ENCODE measurements at regions not wholly inside any gene's neighbourhood (a gene's known extent, or its start where the extent isn't known, plus 50 kb on each side); places are given as distances from the start of the nearest gene placed in this dataset.
A peak's percentile ranks its signal among the peaks of the same experiment; 100 is the strongest.

DNA sequence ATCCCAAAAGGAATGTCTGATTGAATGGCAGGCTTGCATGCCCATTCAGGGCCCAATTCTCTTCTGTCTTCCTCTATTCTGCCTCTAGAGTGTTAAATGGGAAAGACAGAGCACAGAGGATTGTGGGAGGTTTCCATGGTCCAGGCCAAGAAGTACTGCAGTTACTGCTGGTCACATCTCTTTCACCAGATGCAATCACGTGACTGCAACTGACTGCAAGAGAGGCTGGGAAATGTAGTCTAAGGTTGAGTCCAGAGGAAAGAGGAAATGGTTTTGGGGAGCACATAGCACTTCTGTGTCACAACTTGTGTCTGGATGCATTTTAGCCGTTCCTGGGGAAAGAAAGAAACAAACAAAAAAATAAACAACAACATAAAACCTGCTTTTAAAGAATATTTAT, 336.4 kb upstream of the BTBD3 start:
- DNase-seq (ENCODE audit: low read depth), result no peak

GRCh38 chr20:11582060-11582459, 335.6 kb upstream of the BTBD3 start:
- no peak for DNase-seq (ENCODE audit: low read depth)

DNA sequence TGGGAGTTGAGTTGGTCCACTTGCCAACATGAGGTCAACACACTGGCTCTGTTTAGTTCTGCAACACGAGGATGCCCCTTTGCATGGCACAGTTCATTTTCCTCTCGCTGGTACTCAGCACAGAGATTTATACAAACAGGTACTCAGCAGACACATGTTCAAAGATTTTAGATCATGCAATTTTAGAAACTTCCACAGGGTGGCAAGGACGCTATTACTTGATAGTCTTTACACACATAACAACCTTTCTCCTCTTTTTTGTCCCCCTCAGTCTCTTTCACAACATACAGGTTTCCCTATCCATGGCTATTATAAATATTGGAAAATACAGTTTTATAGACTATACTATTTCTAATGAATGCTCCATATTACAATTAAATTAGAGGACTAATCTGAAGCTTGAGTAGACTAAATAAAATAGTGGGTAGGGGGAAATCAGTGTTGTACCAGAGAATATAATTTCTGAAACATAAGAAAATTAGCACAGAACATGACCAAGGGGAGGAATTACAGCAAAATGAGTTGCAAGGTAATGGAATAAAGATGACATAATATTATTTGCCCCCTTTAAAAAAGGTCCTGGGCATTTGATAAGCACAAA, 331.8 kb upstream of the BTBD3 start:
- DNase-seq (ENCODE audit: low read depth), result peak; percentile 3

DNA sequence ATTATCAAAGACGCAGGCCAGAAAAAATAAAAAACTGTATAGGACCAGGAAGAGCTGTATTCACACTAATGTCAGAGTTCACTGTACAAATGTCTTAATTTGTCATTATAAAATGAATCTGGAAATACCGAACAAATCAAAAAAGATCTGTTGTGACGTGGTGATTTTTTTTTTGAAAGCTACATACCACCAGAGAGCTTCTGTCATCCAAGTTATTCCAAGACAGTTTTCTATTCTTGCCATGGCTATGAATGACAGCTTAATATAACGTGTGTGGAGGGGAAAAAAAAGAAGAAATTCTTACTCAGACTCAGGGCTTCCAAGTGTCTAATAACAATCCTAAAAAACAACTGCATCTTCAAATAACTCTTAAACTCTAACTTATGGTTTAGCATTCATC, 328.8 kb upstream of the BTBD3 start:
- no peak for DNase-seq (ENCODE audit: low read depth)

GRCh38 chr20:11591965-11592364, 325.7 kb upstream of the BTBD3 start:
- no peak for DNase-seq (ENCODE audit: low read depth)

- DNase-seq (ENCODE audit: low read depth), result no peak
These were observed 313.4 kb upstream of the BTBD3 start for GRCh38 chr20:11604339-11604738.

DNA sequence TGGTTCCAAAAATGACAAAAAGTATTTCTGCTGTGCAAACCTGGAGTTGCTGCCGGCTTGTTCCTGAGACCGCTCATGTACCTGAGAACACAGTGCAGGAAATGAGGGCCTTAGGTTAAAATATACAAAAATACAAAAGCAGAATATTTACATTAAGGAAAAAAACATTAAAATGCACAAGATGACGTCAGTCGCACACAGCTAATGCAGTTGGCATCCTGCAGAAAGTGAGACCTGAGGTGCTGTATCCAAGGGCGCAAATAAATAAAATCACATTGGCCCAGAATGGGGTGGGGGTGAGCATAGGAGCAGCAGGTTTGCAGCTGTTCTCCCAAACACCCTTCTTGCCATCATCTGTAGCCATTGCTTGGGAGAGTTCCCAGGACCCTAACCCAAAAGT, 310.6 kb upstream of the BTBD3 start:
- DNase-seq (ENCODE audit: low read depth), result no peak

DNA sequence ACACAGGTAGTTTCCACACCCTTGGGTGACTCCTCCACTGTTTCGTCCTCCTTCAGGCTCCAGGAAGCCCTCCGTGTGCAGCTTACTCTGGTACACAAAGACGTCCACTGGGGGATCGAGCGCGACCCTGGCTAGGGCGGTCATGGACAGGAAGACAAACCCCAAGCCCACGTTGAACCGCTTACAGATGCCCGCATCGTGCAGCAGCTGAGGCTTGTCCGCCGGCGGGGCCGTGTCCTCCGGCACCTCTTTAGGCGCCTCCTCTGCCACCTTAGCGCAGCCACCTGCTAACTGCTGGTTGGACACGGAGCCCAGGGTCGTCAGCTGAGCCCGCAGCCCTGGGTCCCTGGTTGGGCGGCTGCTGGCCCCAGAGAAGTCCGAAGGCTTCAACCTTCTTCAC, 309.0 kb upstream of the BTBD3 start:
- DNase-seq (ENCODE audit: low read depth), result no peak

GRCh38 chr20:11624704-11625103, 293.0 kb upstream of the BTBD3 start:
- no peak for DNase-seq (ENCODE audit: low read depth)

DNA sequence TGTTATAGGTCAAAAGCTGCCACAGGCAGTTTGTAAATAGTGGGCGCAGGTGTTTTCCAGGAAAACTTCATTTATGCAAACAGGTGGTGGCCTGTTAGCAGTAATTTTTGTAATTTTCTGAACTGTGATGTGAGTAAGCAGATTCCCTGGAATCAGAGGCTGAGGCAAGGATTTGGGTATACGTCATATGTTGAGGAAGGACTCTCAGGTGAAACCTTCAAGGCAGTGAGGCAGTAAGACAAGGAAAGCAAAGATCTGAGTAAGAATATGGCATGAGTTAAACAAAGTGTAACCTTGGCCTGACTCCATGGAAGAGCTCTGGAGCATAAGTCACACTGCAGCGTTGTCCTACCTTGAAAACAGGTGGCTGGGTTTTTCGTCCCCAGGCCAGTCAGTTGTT, 291.1 kb upstream of the BTBD3 start:
- DNase-seq (ENCODE audit: low read depth), result no peak

- no peak for DNase-seq (ENCODE audit: low read depth)
These were observed 274.8 kb upstream of the BTBD3 start for GRCh38 chr20:11642866-11643265.

DNA sequence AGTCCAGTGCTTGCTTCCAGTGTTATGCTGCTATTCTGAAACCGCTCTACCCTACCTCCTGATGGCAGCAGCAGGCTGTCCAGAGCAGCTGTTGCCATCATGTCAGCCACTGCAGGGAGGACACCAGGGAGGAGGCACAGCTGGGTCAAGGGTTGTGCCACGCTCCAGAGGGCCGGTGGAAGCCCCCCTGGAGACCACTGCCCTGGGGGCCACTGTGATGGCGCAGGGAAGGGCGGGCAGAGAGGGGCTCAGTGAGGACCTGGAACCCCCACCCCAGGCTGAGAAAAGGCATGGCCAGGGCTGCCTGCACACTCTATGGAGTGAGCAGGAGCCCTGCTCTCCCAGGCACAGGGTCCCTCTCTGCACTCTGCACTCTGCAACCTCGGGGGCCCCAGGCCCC, 271.3 kb upstream of the BTBD3 start:
- no peak for DNase-seq (ENCODE audit: low read depth)

- DNase-seq (ENCODE audit: low read depth), result no peak
These were observed 267.1 kb upstream of the BTBD3 start for GRCh38 chr20:11650566-11650965.

DNA sequence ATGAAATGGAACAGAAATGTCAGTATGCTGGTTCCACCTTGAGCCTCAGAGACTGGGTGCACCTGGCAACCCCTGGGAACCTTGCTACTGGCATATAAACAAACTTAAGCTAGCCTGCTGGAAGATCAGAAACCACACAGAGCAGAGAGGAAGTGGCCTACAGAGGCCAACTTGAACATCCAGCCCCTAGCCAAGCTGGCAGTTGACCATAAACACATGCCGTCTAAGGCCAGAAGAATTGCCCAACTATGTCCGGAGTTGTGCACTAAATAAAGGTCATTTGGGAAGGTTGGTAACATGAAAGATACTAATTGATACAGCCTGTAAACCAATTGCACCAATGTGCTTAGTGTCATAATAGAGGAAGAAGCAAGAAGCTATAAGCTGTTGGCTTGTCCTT, 266.6 kb upstream of the BTBD3 start:
- DNase-seq (ENCODE audit: low read depth), result no peak

DNA sequence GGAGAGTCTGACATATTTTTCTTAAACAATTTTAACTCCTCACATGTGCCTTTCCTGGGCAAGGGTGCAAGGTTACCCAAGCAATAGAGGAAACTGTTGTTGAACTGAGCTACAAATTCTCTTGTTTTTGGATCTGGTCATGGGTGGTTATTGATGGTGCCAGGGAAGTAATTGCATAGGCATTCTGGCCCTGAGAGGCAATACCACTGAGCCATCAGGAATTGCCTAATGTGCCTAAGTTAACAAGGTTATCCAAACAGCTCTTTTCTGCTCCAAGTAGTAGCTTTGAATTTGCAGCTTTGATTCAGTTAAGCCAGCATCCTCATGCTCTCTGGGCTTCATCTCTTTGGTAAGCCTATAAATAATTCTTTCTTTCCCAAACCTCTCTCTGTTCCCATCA, 266.0 kb upstream of the BTBD3 start:
- DNase-seq (ENCODE audit: low read depth), result no peak

GRCh38 chr20:11652128-11652527, 265.6 kb upstream of the BTBD3 start:
- DNase-seq (ENCODE audit: low read depth), result no peak

DNA sequence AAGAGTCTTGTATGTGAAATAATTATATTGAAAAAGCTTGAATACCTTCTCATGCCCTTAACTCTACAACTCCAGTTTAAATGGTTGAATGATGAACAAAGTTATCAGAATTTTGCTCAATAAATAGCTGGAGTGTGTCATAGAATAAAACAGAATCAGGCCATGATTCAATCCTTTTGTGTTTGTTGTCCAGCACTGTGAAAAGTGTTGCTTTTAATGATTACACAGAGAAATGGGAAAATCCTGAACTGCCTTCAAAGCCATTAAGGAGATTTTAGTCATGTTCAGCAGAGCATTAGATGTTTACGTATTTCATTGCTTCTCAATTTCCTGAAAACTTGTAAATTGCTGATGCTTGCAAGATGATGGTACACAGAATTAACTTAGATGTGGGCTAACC, 262.9 kb upstream of the BTBD3 start:
- DNase-seq (ENCODE audit: low read depth), result no peak

GRCh38 chr20:11660673-11661072, 257.0 kb upstream of the BTBD3 start:
- no peak for DNase-seq (ENCODE audit: low read depth)

DNA sequence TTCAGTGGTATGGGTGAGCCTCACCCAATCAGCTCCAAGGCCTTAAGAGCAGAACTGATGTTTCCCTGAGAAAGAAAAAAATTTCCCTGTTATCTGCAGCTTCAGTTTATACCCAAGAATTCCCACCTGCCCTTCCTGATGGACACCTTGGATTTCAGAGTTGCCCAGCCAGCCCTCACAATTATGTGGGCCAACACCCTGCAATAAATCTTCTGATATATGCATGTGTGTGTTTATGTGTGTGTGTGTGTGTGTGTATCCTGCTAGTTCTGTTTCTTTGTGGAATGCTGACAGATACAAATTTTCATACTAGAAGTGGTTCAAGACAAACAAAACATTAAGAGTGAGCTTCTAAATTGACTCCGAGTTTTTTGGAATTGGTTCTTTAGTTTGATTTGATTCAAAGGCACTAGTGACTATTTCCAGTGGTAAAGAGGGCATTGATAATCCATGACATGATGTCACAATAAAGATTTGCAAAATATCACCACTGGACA, 246.6 kb upstream of the BTBD3 start:
- no peak for DNase-seq (ENCODE audit: low read depth)

GRCh38 chr20:11672959-11673358, 244.7 kb upstream of the BTBD3 start:
- DNase-seq (ENCODE audit: low read depth), result no peak

DNA sequence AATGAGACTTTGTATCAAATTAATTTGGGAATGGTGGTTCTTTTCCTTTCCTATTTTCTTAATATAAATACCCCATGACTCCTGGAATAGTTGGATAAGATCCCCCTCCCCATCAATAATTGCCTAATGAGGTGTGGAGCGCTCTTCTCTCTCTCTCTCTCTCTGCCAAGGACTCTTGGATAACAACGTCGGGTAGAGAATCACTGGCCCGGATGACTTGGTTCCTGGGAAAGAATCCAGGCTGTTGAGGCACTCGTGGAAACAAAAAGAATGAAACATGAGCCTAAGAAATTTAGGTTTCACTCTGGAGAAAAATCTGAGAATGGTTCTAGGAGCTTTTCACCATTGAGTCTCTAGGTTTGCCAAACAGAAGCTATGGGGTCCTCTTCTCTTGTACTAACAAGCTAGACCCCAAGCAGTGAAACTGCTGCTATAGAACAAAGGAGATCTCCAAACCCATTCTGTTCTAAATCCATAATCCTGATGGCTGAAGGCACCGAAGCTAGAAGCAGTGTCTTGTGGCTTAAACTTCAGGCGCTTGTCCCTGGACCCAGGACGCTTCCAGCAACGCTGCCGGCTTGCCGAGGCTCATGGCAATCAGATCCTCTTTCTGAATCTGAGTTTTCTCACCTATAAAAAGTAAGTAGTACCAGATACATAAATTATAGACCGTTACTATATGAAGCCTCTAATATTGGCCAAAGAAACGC, 241.6 kb upstream of the BTBD3 start:
- no peak for DNase-seq (ENCODE audit: low read depth)

- peak; percentile 12 for DNase-seq (ENCODE audit: low read depth)
These were observed 240.9 kb upstream of the BTBD3 start for GRCh38 chr20:11676630-11677287.

- DNase-seq (ENCODE audit: low read depth), result no peak
These were observed 240.3 kb upstream of the BTBD3 start for GRCh38 chr20:11677428-11677827.

DNA sequence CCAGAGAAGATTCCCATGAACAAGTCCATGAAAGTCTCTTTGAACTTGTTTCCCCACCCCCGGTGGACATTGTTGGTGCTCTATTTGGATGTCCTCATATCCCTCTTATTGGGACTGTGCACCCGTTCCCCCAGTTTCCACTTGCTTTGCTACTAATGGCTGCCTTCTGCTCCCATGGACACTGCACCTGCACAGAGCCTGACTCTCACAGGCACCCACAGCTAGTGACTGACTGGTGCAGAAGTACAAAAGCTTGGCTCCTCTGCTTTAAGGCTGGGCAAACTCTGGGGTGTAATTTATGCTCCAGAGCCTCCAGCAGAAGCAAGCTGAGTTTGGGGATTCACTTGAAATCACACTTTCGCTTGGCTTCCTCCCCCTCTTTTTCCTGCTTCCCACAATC, 239.9 kb upstream of the BTBD3 start:
- DNase-seq (ENCODE audit: low read depth), result no peak

Data from GM04504 (cell line).